A673 (cell line): ENCODE measurements at regions not wholly inside any gene's neighbourhood (a gene's known extent, or its start where the extent isn't known, plus 50 kb on each side); places are given as distances from the start of the nearest gene placed in this dataset.

Experiments
- BruUV-seq: library from RNA; stranded (reverse); fragments of 400-500 nt; replicated peaks from 2 replicates; lab custom pipeline; 2021; lab: Mats Ljungman, UMichigan
- CTCF ChIA-PET: fragments of 300-600 bp; sonication (Branson Sonifier 250); formaldehyde crosslinking; loops from one replicate; lab custom pipeline; 2022; ENCODE audit warnings: antibody characterized with exemption; lab: Charles Lee
- POLR2A ChIA-PET: fragments of 300-600 bp; sonication (Branson Sonifier 250); formaldehyde crosslinking; loops from one replicate; lab custom pipeline; 2022; ENCODE audit warnings: antibody characterized with exemption; ENCODE audit not compliant: low non-redundant PET; lab: Charles Lee
- DNase-seq: peaks from one replicate; pipeline ENCODE4 v3.0.0-alpha.2; 2015; ENCODE audit warnings: low spot score
- H3K27ac ChIP-seq: fragments of 200-600 bp; sonication (generic); 2 replicates; pipeline ENCODE4 v1.5.1; 2016; ENCODE audit warnings: mixed run types, low read depth, mild to moderate bottlenecking, mixed read lengths, antibody characterized with exemption, low read length; ENCODE audit not compliant: poor library complexity, severe bottlenecking
- H3K27me3 ChIP-seq: fragments of 200-600 bp; sonication (generic); replicated peaks from 2 replicates; pipeline ENCODE4 v1.6.1; 2017; ENCODE audit warnings: mixed run types, low read depth, mild to moderate bottlenecking, mixed read lengths, antibody characterized with exemption, low read length; ENCODE audit not compliant: insufficient read depth, poor library complexity
- H3K36me3 ChIP-seq: fragments of 200-600 bp; sonication (generic); 2 replicates; pipeline ENCODE4 v1.6.1; 2016; ENCODE audit warnings: mixed run types, mild to moderate bottlenecking, mixed read lengths, antibody characterized with exemption, low read length; ENCODE audit not compliant: insufficient read depth, poor library complexity, severe bottlenecking
- H3K4me1 ChIP-seq: fragments of 200-600 bp; sonication (generic); 2 replicates; pipeline ENCODE4 v1.6.1; 2017; ENCODE audit warnings: mixed run types, mild to moderate bottlenecking, mixed read lengths, antibody characterized with exemption, low read length; ENCODE audit not compliant: insufficient read depth, poor library complexity, severe bottlenecking
- H3K4me3 ChIP-seq: fragments of 200-600 bp; sonication (generic); 2 replicates; pipeline ENCODE4 v1.5.1; 2016; ENCODE audit warnings: low read depth, mixed run types, mild to moderate bottlenecking, mixed read lengths, low read length; ENCODE audit not compliant: poor library complexity, severe bottlenecking
- H3K9me3 ChIP-seq: fragments of 200-600 bp; sonication (generic); 2 replicates; pipeline ENCODE4 v1.6.1; 2016; ENCODE audit warnings: mixed run types, low read depth, mild to moderate bottlenecking, mixed read lengths, antibody characterized with exemption, low read length; ENCODE audit not compliant: poor library complexity, severe bottlenecking
- EZH2 ChIP-seq: fragments of 200-600 bp; sonication (generic); IDR thresholded peaks from 2 replicates; pipeline ENCODE4 v1.6.1; 2017; ENCODE audit warnings: borderline replicate concordance, low read depth, mild to moderate bottlenecking, mixed read lengths, antibody characterized with exemption, low read length; ENCODE audit not compliant: poor library complexity, severe bottlenecking
- intact Hi-C: fragments of 100-400 bp; cut with micrococcal nuclease; formaldehyde crosslinking; loops from one replicate; pipeline ENCODE4 v1.10.0; 2022; ENCODE audit not compliant: unreplicated experiment
- TF ChIP-seq, protein P1 (sequence below): fragments of 300-800, 200-600 bp; sonication (generic); conservative IDR thresholded peaks from 2 replicates; pipeline ENCODE4 v1.5.1; 2017; ENCODE audit warnings: low read depth, mild to moderate bottlenecking, antibody characterized with exemption, low read length, moderate library complexity, mixed read lengths

DNA sequence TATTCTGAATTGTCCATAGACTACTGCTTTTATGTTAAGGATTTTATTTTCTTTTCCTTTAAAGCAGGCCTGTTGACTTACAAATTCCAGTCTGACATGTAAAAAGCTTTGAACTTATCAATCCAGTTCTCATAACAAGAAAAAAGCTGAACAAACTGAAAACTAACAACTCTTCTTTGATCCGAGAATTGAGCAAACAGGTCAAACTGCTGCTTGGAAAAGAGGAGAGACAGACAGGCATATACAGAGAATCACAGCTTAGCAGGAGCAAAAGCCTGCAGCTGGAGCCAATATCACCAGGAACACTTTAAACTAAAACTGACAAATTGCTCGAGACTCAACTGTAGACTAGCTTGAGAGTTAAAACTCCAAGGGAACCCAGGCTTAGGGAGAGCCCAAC lies 85.8 kb downstream of the HINT1 start:
- intact Hi-C loops, result no loop called here
- Histone ChIP-seq H3K36me3 (no peaks in the 10 kb centered on the region), H3K9me3 (no peaks in the 10 kb centered on the region), H3K4me1 (no peaks in the 10 kb centered on the region), H3K27me3 (peaks cover 3% of the 10 kb centered on the region), H3K27ac (no peak overlapping the region), H3K4me3 (no peak overlapping the region)
- ChIA-PET CTCF (no interaction called here), POLR2A (no interaction called here)
- no TSS peak for BruUV-seq
- TF ChIP-seq EZH2, result no peak
- TF ChIP-seq, protein P1, sequence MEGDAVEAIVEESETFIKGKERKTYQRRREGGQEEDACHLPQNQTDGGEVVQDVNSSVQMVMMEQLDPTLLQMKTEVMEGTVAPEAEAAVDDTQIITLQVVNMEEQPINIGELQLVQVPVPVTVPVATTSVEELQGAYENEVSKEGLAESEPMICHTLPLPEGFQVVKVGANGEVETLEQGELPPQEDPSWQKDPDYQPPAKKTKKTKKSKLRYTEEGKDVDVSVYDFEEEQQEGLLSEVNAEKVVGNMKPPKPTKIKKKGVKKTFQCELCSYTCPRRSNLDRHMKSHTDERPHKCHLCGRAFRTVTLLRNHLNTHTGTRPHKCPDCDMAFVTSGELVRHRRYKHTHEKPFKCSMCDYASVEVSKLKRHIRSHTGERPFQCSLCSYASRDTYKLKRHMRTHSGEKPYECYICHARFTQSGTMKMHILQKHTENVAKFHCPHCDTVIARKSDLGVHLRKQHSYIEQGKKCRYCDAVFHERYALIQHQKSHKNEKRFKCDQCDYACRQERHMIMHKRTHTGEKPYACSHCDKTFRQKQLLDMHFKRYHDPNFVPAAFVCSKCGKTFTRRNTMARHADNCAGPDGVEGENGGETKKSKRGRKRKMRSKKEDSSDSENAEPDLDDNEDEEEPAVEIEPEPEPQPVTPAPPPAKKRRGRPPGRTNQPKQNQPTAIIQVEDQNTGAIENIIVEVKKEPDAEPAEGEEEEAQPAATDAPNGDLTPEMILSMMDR, result no peak
- no peak for DNase-seq

DNA sequence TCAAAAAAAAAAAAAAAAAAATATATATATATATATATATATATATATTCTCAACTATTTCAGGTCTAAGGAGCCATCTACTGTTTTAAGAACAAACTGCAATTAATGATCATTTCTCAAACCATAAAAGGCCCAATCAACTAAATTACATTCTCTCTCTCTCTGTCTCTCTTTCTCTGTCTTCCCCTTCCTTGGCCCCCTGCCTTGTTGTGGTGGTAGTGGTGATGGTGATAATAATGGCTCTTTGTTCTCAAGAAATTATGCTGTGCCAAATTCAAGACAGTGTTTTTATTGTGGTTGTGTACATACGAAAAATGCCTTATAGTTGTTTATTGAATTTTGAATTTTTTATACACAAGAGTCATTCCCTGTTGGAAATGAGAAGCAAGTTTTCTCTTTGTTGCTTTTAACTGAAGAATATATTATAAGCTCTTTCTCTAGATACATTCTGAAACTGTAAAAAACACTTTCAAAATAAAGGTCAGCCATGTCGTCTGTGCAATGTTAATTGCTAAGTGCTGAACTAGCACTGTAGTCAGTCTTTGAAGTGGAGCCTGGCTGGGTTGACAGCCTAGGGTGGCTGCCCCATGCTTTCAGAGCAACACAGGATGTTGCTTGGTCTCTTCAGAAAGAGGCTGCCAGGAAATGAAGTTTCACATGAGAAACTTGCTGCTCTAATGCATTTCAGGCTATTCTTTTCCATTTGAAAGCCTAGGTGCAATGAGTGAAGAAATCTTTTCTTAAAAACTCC lies 96.0 kb downstream of the HINT1 start:
- BruUV-seq, result no TSS peak
- ChIA-PET CTCF (no interaction called here), POLR2A (no interaction called here)
- TF ChIP-seq, protein P1, result no peak
- no peak for TF ChIP-seq EZH2
- no peaks in the 10 kb centered on the region for H3K27me3 ChIP-seq
- intact Hi-C loops, result no loop called here
- no peaks in the 10 kb centered on the region for H3K36me3 ChIP-seq
- no peaks in the 10 kb centered on the region for H3K9me3 ChIP-seq
- DNase-seq, result no peak
- no peaks in the 10 kb centered on the region for H3K4me1 ChIP-seq
- no peak overlapping the region for H3K4me3 ChIP-seq
- no peak overlapping the region for H3K27ac ChIP-seq

DNA sequence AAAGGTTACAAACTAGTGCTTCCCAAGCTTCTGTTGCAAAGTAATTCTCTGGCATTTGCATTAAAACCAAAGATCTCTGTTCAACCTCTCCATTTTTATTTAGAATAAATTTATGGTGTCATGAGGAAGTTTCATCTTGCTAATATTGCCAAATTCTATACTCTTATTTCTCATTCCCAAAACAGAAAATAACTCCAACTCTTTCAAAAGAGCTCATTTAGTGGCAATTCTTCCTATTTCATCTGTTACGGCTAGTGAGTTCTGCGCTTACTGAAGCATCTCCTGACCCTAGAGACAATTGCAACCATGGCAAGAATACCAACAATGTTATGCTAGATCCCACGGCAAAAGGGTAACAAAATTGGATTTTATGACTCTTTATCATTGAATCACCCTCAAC lies 97.0 kb downstream of the HINT1 start:
- no peak overlapping the region for H3K4me3 ChIP-seq
- intact Hi-C loops, result no loop called here
- ChIA-PET CTCF (no interaction called here), POLR2A (no interaction called here)
- no peaks in the 10 kb centered on the region for H3K9me3 ChIP-seq
- no peak overlapping the region for H3K27ac ChIP-seq
- no peaks in the 10 kb centered on the region for H3K27me3 ChIP-seq
- H3K4me1 ChIP-seq, result no peaks in the 10 kb centered on the region
- no TSS peak for BruUV-seq
- no peaks in the 10 kb centered on the region for H3K36me3 ChIP-seq
- no peak for DNase-seq
- no peak for TF ChIP-seq EZH2
- TF ChIP-seq, protein P1, result no peak
